NCI-H1417 (cell line): ENCODE measurements at regions not wholly inside any gene's neighbourhood (a gene's known extent, or its start where the extent isn't known, plus 50 kb on each side); places are given as distances from the start of the nearest gene placed in this dataset.
A peak's percentile ranks its signal among the peaks of the same experiment; 100 is the strongest.

Source experiments
- DNase-seq, 3 experiments: peaks; one replicate each; lab custom pipeline; 2025; lab: John Stamatoyannopoulos, UW

DNA sequence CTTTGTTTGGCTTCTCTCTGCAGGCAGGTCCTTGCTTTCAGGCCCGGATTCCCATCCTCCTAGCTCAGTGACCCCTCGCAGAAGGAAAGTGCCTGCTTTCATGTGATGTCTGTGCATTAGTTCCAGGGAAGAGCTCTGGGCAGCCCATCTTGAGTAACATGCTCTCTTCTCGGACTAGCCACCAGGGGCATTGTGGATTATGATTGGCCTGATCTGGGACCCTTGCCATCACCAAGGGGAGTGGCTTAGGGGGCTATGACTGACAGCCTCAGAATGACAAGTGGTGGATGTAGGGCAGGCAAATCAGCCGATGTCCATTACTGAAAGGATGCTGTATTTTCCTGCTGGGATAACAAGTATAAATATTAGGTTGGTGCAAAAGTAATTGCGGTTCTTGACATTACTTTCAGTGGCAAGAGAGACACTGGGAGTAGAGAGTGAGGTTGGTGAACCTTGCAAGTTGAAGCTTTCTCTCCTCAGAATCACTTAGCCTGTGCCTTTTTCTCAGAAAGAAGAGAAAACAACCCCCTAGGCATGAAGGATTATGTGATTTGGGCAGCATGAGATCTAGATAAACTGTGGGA is 71.5 kb upstream of the MPHOSPH6 start:
- DNase-seq = no peak

DNA sequence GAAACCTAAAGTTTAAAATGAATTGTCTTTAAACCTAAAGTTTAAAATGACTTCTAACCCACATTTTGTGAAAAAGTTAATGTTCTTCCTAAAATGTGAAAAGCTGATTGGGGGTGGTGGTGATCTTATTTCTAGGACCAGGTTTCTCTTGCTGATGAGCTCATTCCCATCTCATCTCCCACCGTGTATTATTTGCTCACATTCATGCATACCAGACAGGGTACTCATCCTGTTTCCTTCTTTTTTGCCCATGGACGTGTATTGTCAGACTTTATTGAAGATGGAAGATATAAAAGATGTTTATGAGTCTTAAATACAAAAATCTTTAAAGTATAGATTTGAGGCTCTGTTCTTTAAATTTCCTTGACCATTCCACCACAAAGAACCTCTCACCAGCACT is 70.1 kb upstream of the MPHOSPH6 start:
- no peak for DNase-seq

DNA sequence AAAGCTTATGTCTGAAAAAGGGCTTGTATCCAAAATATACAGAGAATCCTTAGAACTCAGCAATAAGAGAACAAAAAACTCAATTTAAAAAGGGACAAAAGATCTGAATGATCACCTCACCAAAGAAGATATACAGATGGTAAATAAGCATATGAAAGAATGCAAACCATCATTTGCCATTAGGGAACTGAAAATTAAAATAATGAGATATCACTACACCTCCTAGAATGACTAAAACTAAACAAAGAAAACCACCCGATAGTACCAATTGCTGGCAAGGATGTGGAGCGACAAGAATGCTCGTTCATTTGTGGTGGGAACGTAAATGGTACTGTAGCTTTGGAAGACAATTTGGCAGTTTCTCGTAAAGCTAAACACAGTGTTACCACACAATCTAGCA is 66.9 kb upstream of the MPHOSPH6 start:
- DNase-seq = no peak

DNA sequence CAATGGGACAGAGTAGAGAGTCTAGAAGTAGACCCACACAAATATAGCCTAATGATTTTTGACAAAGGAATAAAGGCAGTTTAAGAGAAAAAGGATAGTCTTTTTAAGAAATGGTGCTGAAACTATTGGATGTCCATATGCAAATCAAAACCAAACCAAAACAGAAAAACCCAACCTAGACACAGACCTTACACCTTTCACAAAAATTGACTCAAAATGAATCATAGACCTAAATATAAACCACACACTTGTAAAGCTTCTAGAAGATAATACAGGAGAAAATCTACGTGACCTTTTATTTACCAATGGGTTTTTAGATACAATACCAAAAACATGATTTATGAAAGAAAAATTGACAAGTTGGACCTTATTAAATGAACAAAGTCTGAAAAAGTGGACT is 66.4 kb upstream of the MPHOSPH6 start:
- no peak for DNase-seq

DNA sequence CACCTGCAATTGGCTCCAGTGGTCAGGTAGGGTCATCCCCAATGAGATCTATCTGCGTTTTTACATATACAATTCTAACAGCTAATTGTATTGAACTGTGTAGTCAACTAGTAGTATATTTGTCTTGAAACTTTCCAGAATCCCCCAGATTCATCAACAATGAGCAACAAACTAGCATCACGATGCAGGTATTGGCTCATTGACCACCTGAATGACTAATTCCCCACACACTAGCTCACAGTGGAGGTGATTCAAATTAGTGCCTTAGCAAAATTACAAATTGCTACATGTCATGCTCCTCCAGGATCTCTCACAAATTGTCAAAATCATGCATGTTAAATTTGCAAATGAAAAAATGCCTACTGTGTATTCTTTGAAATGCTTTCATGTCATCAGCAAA is 62.8 kb upstream of the MPHOSPH6 start:
- DNase-seq = no peak

DNA sequence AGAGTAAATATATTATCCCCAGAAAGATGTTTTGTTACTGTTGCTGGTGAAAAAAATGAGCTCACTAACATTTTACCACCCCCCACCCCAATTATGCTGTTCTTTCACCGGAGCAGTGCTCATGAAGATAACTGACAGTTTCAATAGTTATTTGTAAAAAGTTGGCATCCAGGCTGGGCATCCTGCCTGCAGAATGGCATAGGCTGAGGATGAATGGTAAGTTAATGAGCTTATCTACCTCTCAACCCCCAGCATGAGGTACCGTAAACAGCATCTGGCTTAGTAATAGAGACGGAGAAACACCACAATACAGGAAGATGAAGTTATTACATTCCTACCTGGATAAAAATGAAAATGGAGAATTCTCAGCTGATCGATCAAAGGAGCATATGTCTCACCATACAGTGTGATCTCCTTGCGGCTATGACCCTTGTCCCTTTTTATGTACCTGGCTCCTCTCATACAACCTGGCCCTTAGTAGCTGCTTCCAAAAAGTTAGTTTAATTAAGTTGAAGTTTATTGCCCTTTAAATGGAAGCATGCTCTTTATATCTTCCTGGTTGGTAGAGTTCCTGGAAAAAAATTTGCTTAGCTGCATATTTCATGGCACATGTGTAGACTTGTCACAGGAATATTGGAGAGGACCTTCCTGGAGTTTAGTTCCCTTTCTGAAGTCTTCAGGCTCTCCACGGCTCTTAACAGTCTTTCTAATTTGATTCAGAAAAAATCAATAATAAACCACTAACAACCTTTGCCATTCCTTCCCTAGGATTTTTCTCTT is 61.2 kb upstream of the MPHOSPH6 start:
- DNase-seq = peak in 1 of 3 experiments; percentile 54

DNA sequence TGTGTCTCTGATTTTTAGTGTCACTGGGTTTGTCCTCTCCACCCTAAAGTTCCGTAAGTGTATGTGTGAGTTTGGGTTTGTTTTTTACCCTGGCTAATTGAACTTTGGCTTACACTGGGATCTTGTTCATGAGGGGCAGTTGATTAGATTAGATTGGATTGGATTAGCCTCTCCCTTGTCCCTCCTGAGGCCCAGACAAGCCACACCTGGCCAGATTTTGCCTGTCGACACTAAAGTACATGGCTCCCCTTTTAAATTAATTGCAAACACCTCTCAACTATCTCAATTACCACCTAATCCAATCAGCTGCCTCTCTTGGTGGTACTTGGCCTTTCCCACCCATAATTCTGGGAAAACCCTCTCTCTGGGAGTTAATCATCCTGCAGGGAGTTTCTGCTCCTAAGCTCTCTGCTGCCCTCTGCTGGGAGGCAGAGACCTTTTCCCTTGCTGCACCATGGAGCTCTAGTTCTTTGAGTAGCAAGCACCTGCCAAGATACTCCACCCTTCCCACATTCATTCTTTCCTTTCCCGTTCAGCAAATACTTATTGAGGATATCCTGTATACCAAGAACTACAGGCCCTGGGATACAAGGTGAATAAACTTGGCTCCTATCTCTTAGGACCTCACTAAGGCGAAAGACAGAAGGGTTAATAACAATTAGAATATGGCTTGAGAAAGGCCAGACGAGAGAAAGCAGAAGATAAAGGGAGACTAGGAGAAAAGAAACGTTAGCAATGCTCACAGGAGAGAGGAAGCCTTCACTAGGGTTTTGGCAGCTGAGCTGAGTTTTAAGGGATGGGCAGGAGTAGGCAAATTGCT is 60.0 kb upstream of the MPHOSPH6 start:
- peak; percentile 50 to 87 (median 69) for DNase-seq

DNA sequence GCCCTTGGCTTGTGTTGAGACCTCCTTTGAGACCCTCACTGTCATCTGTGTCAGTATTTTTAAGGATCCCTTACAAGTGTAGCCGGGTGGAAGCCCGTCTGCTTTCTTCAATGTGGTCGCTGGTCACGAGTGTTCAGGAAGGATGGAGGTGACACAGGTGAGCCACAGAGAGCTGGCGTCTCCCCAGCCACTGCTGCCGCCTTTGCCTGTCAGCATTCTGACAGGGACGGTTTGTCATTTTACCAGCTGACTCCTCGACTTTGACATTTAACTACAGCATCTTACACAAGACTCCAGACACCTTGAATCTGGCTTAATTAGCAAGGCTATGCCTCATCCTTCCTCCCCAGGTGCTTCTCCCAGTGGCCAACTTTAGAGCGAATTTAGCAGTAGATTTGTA is 56.3 kb upstream of the MPHOSPH6 start:
- DNase-seq = no peak

DNA sequence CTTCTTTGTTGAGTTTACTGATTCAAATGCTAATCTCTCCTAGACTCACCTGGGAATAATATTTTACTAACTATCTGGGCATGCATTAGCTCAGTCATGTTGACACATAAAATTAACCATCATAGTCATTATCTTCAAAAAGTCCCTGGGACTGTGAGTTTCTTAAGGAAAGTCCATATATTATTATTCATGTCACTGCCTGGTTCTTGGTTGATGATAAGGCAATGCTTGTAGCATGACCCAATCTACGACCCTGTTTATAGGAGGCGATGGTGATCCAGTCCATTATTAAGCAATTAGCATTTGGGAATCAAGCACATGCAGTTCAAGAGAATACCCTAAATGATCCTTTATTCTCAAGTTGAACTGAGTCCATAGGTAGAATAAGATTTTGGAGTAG is 54.8 kb upstream of the MPHOSPH6 start:
- no peak for DNase-seq

DNA sequence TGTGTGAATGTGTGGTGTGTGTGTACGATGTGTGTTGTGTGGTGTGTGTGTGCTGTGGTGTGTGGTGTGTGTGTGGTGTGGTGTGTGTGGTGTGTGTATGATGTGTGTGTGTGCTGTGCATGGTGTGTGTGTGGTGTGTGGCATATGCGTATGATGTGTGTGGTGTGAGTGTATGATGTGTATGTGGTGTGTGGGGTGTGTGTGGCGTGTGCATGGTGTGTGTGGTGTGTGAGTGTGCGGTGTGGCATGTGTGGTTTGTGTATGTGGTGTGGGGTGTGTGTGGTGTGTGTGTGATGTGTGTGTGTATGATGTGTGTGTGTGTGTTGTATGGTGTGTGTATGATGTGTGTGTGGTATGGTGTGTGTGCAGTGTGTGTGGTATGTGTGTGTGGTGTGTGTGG is 50.5 kb upstream of the MPHOSPH6 start:
- no peak for DNase-seq
